ENCODE measurements at regions not wholly inside any gene's neighbourhood (a gene's known extent, or its start where the extent isn't known, plus 50 kb on each side); places are given as distances from the start of the nearest gene placed in this dataset.

DNA sequence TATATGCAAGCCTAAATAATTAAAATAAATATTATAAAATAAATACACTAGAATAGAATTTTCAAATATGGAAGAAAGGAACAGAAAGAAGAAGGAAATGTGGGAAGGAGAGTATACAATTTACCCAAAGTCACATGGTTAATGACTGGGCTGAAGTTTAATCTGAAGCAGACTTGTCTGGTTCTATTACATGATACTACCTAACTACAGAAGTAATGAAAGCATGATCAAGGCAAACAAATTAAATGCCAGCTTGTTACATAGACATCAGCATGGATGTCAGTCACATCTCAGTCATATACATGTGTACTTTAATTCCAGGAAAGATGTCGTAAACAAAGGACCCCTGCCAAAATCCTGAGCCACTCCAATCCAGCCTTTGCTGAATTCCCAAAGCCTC lies 1060.8 kb downstream of the CNTNAP5 start:
- Histone ChIP-seq H3K79me2 (ENCODE audit: low read length) (no peaks in the 10 kb centered on the region), H2AFZ (ENCODE audit: low read depth, low read length) (no peak overlapping the region), H3K4me3 (ENCODE audit: low read length) (no peak overlapping the region), H3K36me3 (replicated peaks; ENCODE audit: low read depth, low read length) (no peaks in the 10 kb centered on the region), H3K4me2 (ENCODE audit: low read length) (no peak overlapping the region), H3K9me3 (ENCODE audit: insufficient read depth, low read length) (no peaks in the 10 kb centered on the region), H3K4me1 (ENCODE audit: low read length) (no peaks in the 10 kb centered on the region), H3K9ac (ENCODE audit: low read length) (no peak overlapping the region), H4K20me1 (ENCODE audit: insufficient read depth, low read length) (no peaks in the 10 kb centered on the region), H3K27me3 (ENCODE audit: low read depth, low read length) (no peaks in the 10 kb centered on the region), H3K27ac (ENCODE audit: low read length) (no peak overlapping the region)
- TF ChIP-seq, protein P1, sequence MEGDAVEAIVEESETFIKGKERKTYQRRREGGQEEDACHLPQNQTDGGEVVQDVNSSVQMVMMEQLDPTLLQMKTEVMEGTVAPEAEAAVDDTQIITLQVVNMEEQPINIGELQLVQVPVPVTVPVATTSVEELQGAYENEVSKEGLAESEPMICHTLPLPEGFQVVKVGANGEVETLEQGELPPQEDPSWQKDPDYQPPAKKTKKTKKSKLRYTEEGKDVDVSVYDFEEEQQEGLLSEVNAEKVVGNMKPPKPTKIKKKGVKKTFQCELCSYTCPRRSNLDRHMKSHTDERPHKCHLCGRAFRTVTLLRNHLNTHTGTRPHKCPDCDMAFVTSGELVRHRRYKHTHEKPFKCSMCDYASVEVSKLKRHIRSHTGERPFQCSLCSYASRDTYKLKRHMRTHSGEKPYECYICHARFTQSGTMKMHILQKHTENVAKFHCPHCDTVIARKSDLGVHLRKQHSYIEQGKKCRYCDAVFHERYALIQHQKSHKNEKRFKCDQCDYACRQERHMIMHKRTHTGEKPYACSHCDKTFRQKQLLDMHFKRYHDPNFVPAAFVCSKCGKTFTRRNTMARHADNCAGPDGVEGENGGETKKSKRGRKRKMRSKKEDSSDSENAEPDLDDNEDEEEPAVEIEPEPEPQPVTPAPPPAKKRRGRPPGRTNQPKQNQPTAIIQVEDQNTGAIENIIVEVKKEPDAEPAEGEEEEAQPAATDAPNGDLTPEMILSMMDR (IDR thresholded peaks at IDR 0.05; ENCODE audit: low read depth, low read length) = no peak
- no peak for TF ChIP-seq EZH2phosphoT487 (IDR thresholded peaks at IDR 0.05; ENCODE audit: low read depth)

DNA sequence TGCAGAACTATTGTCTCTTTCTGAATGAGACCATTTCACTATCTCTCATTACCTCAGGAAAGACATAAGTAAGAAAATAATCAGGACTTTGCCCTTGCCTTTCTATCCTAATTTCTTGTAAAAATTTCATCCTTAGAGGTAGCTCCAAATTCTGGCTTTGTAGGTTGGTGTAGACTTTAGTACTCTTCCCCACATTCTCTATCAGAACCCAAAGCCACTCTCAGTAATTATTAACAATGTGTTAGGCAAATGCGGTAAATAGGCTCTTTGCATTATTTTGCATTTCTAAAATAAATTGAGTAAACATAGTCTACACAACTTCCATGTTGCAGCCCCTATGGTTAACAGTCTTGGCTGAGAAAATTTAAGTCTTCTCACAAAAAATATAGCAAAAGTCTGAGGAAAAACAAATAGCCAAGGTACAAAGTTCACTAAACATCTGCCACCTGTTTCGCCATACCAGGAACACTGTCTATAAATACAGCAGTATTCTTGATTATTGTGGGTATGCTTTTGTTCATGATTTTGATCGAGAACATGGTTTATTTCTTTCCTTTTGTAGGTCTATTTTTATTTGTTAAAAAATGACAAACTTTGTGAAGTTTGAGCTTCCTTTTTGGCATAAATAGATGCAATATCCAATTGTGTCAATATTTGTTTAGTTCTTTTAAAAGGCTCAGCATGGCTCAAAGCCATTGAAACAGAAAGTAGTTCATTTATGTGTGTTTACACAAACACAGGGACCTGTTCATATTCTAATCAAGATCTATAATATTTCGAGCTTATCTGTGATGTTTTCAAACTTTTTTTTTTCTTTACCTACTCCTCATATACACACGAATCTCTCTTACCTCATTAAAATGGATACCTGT lies 1061.5 kb downstream of the CNTNAP5 start:
- Histone ChIP-seq H4K20me1 (ENCODE audit: insufficient read depth, low read length) (no peaks in the 10 kb centered on the region), H3K79me2 (ENCODE audit: low read length) (no peaks in the 10 kb centered on the region), H3K4me2 (ENCODE audit: low read length) (no peak overlapping the region), H3K4me3 (ENCODE audit: low read length) (no peak overlapping the region), H2AFZ (ENCODE audit: low read depth, low read length) (no peak overlapping the region), H3K27me3 (ENCODE audit: low read depth, low read length) (no peaks in the 10 kb centered on the region), H3K9me3 (ENCODE audit: insufficient read depth, low read length) (no peaks in the 10 kb centered on the region), H3K36me3 (replicated peaks; ENCODE audit: low read depth, low read length) (no peaks in the 10 kb centered on the region), H3K4me1 (ENCODE audit: low read length) (no peaks in the 10 kb centered on the region), H3K27ac (ENCODE audit: low read length) (no peak overlapping the region), H3K9ac (ENCODE audit: low read length) (no peak overlapping the region)
- no peak for TF ChIP-seq EZH2phosphoT487 (IDR thresholded peaks at IDR 0.05; ENCODE audit: low read depth)
- TF ChIP-seq, protein P1 (IDR thresholded peaks at IDR 0.05; ENCODE audit: low read depth, low read length) = no peak

DNA sequence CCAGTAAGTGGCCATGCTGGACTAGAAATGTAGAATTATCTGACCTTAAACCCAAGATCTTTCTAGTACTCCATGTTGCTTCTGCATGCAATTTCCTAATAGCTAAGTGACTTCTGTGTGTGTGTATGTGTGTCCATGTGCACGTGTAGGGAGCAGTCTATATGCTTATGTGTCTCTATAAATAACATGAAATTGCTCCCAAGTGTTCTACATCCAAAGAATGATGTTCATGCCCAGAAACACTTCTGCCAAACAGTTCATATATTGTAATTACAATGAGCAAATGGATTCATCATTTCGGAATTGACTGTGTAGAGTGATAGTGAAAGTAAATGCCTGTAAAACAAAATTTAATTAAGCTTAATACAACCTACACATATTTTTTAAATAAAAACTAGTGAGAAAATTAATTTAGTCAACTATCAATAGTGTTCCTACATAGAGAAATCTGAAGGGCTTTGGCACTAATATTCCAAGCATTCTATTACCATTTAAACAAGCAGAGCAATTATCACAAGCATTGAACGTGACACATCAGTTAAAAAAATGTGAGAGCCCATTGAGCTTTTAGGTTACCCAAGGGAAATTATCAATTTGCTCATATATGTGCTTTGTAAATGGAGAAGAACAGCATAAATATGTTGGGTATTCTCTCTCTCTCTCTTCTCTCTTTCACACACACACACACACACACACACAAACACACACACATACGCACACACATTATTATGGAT lies 1067.4 kb downstream of the CNTNAP5 start:
- TF ChIP-seq, protein P1 (IDR thresholded peaks at IDR 0.05; ENCODE audit: low read depth, low read length) = no peak
- TF ChIP-seq EZH2phosphoT487 (IDR thresholded peaks at IDR 0.05; ENCODE audit: low read depth) = no peak
- Histone ChIP-seq H3K4me2 (ENCODE audit: low read length) (peak overlapping the region; percentile 29), H2AFZ (ENCODE audit: low read depth, low read length) (no peak overlapping the region)

DNA sequence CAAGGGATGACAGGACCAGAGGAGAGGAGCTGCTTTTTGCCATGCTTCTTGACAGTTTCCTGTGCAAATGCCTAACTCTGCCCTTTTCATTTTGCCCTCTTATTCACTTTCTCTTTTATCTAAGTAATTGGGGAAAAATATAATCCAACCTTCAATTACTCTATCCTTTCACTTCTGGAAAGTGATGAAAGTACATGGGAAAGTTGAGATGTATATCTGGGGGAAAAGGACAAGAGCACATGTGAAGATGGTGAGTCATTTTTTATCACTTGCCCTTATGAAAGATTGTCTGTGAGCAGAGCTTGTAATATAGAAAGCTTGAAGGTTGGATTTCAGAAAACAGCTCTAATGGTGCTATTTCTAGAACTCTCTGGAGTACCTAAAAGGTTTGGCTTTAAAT lies 1070.7 kb downstream of the CNTNAP5 start:
- Histone ChIP-seq H3K27ac (ENCODE audit: low read length) (no peak overlapping the region), H3K36me3 (replicated peaks; ENCODE audit: low read depth, low read length) (no peaks in the 10 kb centered on the region), H3K4me2 (ENCODE audit: low read length) (no peak overlapping the region), H2AFZ (ENCODE audit: low read depth, low read length) (no peak overlapping the region), H3K9ac (ENCODE audit: low read length) (no peak overlapping the region), H3K27me3 (ENCODE audit: low read depth, low read length) (no peaks in the 10 kb centered on the region), H3K79me2 (ENCODE audit: low read length) (no peaks in the 10 kb centered on the region), H3K4me3 (ENCODE audit: low read length) (no peak overlapping the region), H3K9me3 (ENCODE audit: insufficient read depth, low read length) (no peaks in the 10 kb centered on the region), H3K4me1 (ENCODE audit: low read length) (no peaks in the 10 kb centered on the region), H4K20me1 (ENCODE audit: insufficient read depth, low read length) (no peaks in the 10 kb centered on the region)
- TF ChIP-seq EZH2phosphoT487 (IDR thresholded peaks at IDR 0.05; ENCODE audit: low read depth) = no peak
- TF ChIP-seq, protein P1 (IDR thresholded peaks at IDR 0.05; ENCODE audit: low read depth, low read length) = no peak

More for the DNA sequence above, 1067.4 kb downstream of the CNTNAP5 start:
- H3K4me3 ChIP-seq (ENCODE audit: low read length) = no peak overlapping the region
- H3K9me3 ChIP-seq (ENCODE audit: insufficient read depth, low read length) = no peaks in the 10 kb centered on the region
- no peak overlapping the region for H3K9ac ChIP-seq (ENCODE audit: low read length)
- H3K27me3 ChIP-seq (ENCODE audit: low read depth, low read length) = no peaks in the 10 kb centered on the region
- no peaks in the 10 kb centered on the region for H3K79me2 ChIP-seq (ENCODE audit: low read length)
- no peaks in the 10 kb centered on the region for H4K20me1 ChIP-seq (ENCODE audit: insufficient read depth, low read length)
- H3K36me3 ChIP-seq (replicated peaks; ENCODE audit: low read depth, low read length) = no peaks in the 10 kb centered on the region
- no peak overlapping the region for H3K27ac ChIP-seq (ENCODE audit: low read length)
- H3K4me1 ChIP-seq (ENCODE audit: low read length) = no peaks in the 10 kb centered on the region
